Pancreas (tissue), 10 donors: ENCODE measurements at regions not wholly inside any gene's neighbourhood (a gene's known extent, or its start where the extent isn't known, plus 50 kb on each side); places are given as distances from the start of the nearest gene placed in this dataset.

Experiments used
- ATAC-seq, 4 donors: fragments of 200-7000 bp; cut with Tn5 transposase; one replicate each; pipeline versions ENCODE4 v1.8.0 to v1.9.1; 2020; ENCODE audit warnings: mild to moderate bottlenecking in 4 of 4, moderate library complexity in 4 of 4
- DNase-seq, 6 donors: peaks; one replicate each; pipeline ENCODE4 v3.0.0-alpha.2; 2020
- FAIRE-seq: peaks from 2 replicates; lab custom pipeline; 2012; peaks lifted over from hg19 to GRCh38; lab: Jason Lieb, UNC
- H3K27ac ChIP-seq, 4 donors: fragments of 200-600 bp; sonication (generic); 1 replicate in 3 of 4; 2 replicates in 1 of 4; pipeline versions ENCODE4 v1.5.0 to v1.8.0; 2020
- H3K27me3 ChIP-seq, 4 donors: fragments of 200-600 bp; one replicate each; pipeline ENCODE4 v1.8.0; 2021
- H3K36me3 ChIP-seq, 3 donors: fragments of 200-600 bp; sonication (generic) in 1 of 3; one replicate each; pipeline versions ENCODE4 v1.5.0 to v1.8.0; 2020 to 2021
- H3K4me1 ChIP-seq, 3 donors: fragments of 200-600 bp; one replicate each; pipeline ENCODE4 v1.8.0; 2021
- H3K4me3 ChIP-seq, 4 donors: fragments of 200-600 bp; sonication (generic) in 2 of 4; one replicate each; pipeline versions ENCODE4 v1.5.0 to v1.8.0; 2020 to 2021
- H3K9me3 ChIP-seq, 4 donors: fragments of 200-600 bp; one replicate each; pipeline ENCODE4 v1.8.0; 2021
- WGBS, 2 donors: extraction: QIAGEN DNeasy Blood & Tissue Kit; methylation state at CpG; one replicate each; pipeline ENCODE4 v1.1.7; 2013; 5-methylcytosine and 5-hydroxymethylcytosine counted together
- intact Hi-C, 3 donors: fragments of 100-400 bp; cut with DNase I; formaldehyde crosslinking; loops; one replicate each; pipeline versions ENCODE4 v1.11.1 to v1.14.2; 2022
- TF ChIP-seq, protein P1 (sequence below), 4 donors: fragments of 200-600 bp; sonication (generic) in 3 of 4; IDR thresholded peaks; one replicate each; pipeline versions ENCODE4 v1.5.0 to v1.8.0; 2021; ENCODE audit warnings: antibody characterized with exemption in 4 of 4
- donor health status: healthy with polysubstance abuse.
- donor health status: DM: no; HTN: no; CAD: no; lungs with moderate emphysema.
- donor health status: DM: no; HTN: no; CAD: no.
- donor health status: control.
- donor health status: control.
- donor health status: Bipolar disorder and iron deficiency.
- donor health status: DM: yes; HTN: yes; CAD: no.
- donor health status: DM: no; HTN: no; CAD: no.
- donor health status: DM: no; HTN: no; CAD: no.
- donor health status: DM: yes; HTN: yes; CAD: no.

DNA sequence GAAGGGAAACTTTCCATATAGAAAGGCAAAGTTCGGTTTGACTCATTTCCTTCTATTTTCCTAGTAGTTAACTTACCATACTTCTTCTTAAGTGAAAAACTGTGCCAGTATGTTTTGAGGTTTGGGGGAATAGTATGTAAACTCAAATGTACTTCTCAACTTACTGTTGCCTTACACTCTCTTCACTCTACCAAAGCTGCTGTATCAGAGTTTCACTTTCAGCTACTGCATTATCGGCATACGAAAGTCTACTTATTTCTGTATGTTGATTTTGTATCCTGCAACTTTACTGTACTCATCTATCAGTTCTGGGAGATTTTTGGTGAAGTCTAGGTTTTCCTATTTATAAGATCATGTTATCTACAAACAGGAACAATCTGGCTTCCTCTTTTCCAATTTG is 932.7 kb downstream of the FAT4 start:
- TF ChIP-seq, protein P1, sequence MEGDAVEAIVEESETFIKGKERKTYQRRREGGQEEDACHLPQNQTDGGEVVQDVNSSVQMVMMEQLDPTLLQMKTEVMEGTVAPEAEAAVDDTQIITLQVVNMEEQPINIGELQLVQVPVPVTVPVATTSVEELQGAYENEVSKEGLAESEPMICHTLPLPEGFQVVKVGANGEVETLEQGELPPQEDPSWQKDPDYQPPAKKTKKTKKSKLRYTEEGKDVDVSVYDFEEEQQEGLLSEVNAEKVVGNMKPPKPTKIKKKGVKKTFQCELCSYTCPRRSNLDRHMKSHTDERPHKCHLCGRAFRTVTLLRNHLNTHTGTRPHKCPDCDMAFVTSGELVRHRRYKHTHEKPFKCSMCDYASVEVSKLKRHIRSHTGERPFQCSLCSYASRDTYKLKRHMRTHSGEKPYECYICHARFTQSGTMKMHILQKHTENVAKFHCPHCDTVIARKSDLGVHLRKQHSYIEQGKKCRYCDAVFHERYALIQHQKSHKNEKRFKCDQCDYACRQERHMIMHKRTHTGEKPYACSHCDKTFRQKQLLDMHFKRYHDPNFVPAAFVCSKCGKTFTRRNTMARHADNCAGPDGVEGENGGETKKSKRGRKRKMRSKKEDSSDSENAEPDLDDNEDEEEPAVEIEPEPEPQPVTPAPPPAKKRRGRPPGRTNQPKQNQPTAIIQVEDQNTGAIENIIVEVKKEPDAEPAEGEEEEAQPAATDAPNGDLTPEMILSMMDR (IDR thresholded peaks at IDR 0.05) = no peak
- Histone ChIP-seq H3K9me3 (no peaks in the 10 kb centered on the region), H3K27me3 (no peaks in the 10 kb centered on the region), H3K36me3 (no peaks in the 10 kb centered on the region), H3K4me1 (no peaks in the 10 kb centered on the region), H3K27ac (no peak overlapping the region), H3K4me3 (no peak overlapping the region)
- WGBS, 2 donors = 70 to 83% methylated on average over 3 of the region's 3 CpGs
- intact Hi-C loops = no loop called here
- ATAC-seq = no peak
- FAIRE-seq = no peak
- DNase-seq = no peak

- Histone ChIP-seq H3K4me1 (no peaks in the 10 kb centered on the region), H3K36me3 (no peaks in the 10 kb centered on the region), H3K4me3 (no peak overlapping the region), H3K9me3 (no peaks in the 10 kb centered on the region), H3K27me3 (no peaks in the 10 kb centered on the region), H3K27ac (no peak overlapping the region)
- ATAC-seq (no peak), FAIRE-seq (no peak), DNase-seq (no peak)
- 62 to 83% methylated on average over 2 of the region's 2 CpGs for WGBS, 2 donors
- TF ChIP-seq, protein P1 (IDR thresholded peaks at IDR 0.05) = no peak
- intact Hi-C loops = no loop called here
Observed at GRCh38 chr4:126250006-126250405, 935.3 kb downstream of the FAT4 start.

GRCh38 chr4:126251169-126251568 is 936.4 kb downstream of the FAT4 start:
- Histone ChIP-seq H3K4me1 (no peaks in the 10 kb centered on the region), H3K27ac (no peak overlapping the region), H3K4me3 (no peak overlapping the region), H3K27me3 (no peaks in the 10 kb centered on the region), H3K9me3 (no peaks in the 10 kb centered on the region), H3K36me3 (no peaks in the 10 kb centered on the region)
- intact Hi-C loops = no loop called here
- FAIRE-seq (no peak), ATAC-seq (no peak), DNase-seq (no peak)
- TF ChIP-seq, protein P1 (IDR thresholded peaks at IDR 0.05) = no peak

GRCh38 chr4:126262665-126263064 is 947.9 kb downstream of the FAT4 start:
- ATAC-seq (no peak), FAIRE-seq (no peak), DNase-seq (no peak)
- Histone ChIP-seq H3K27me3 (no peaks in the 10 kb centered on the region), H3K4me3 (no peak overlapping the region), H3K36me3 (no peaks in the 10 kb centered on the region), H3K27ac (no peak overlapping the region), H3K4me1 (no peaks in the 10 kb centered on the region), H3K9me3 (no peaks in the 10 kb centered on the region)
- TF ChIP-seq, protein P1 (IDR thresholded peaks at IDR 0.05) = no peak
- 19 to 29% methylated on average over 2 of the region's 2 CpGs for WGBS, 2 donors
- intact Hi-C loops = no loop called here

GRCh38 chr4:126264839-126265238 is 950.1 kb downstream of the FAT4 start:
- ATAC-seq (no peak), DNase-seq (no peak), FAIRE-seq (no peak)
- TF ChIP-seq, protein P1 (IDR thresholded peaks at IDR 0.05) = no peak
- no peaks in the 10 kb centered on the region for H3K9me3 ChIP-seq
- H3K4me1 ChIP-seq = no peaks in the 10 kb centered on the region
- H3K4me3 ChIP-seq = no peak overlapping the region
- intact Hi-C loops = no loop called here
- H3K27me3 ChIP-seq = no peaks in the 10 kb centered on the region
- H3K36me3 ChIP-seq = no peaks in the 10 kb centered on the region
- H3K27ac ChIP-seq = no peak overlapping the region
